ENCODE measurements at regions not wholly inside any gene's neighbourhood (a gene's known extent, or its start where the extent isn't known, plus 50 kb on each side); places are given as distances from the start of the nearest gene placed in this dataset.
"Not testable (repeated sequence)": the region's sequence is repeated elsewhere in the genome, so short reads cannot be mapped to it uniquely, and the experiment has no call there.

GRCh38 chr7:84941936-84942335 lies 244.9 kb downstream of the SEMA3D start:
- DNase-seq, result no peak

- DNase-seq, result no peak
Observed at GRCh38 chr7:84941291-84941690, 245.6 kb downstream of the SEMA3D start.

- DNase-seq, result no peak
Observed at GRCh38 chr7:84939888-84940287, 247.0 kb downstream of the SEMA3D start.

- no peak for DNase-seq
Observed at GRCh38 chr7:84939442-84939841, 247.4 kb downstream of the SEMA3D start.

- no peak for DNase-seq
Observed at GRCh38 chr7:84924353-84924752, 262.5 kb downstream of the SEMA3D start.

- DNase-seq, result no peak
Observed at GRCh38 chr7:84923348-84923747, 263.5 kb downstream of the SEMA3D start.

GRCh38 chr7:84921154-84921553 lies 265.7 kb downstream of the SEMA3D start:
- no peak for DNase-seq

- DNase-seq, result not testable (repeated sequence)
Observed at GRCh38 chr7:84916973-84917372, 269.9 kb downstream of the SEMA3D start.

- DNase-seq, result no peak
Observed at GRCh38 chr7:84916161-84916560, 270.7 kb downstream of the SEMA3D start.

- DNase-seq, result no peak
Observed at GRCh38 chr7:84914598-84914997, 272.3 kb downstream of the SEMA3D start.

GRCh38 chr7:84913731-84914130 lies 273.1 kb downstream of the SEMA3D start:
- peak in 1 of 3 donors; percentile 12 for DNase-seq

GRCh38 chr7:84912993-84913635 lies 273.7 kb downstream of the SEMA3D start:
- peak in 1 of 3 donors; percentile 12 for DNase-seq

GRCh38 chr7:84912537-84912936 lies 274.3 kb downstream of the SEMA3D start:
- DNase-seq, result no peak

- DNase-seq, result no peak
Observed at GRCh38 chr7:84912018-84912417, 274.8 kb downstream of the SEMA3D start.

GRCh38 chr7:84911077-84911476 lies 275.8 kb downstream of the SEMA3D start:
- no peak for DNase-seq

- DNase-seq, result not testable (repeated sequence)
Observed at GRCh38 chr7:84910322-84910721, 276.5 kb downstream of the SEMA3D start.

- no peak for DNase-seq
Observed at GRCh38 chr7:84908196-84908793, 278.6 kb downstream of the SEMA3D start.

GRCh38 chr7:84906889-84907288 lies 280.0 kb downstream of the SEMA3D start:
- no peak for DNase-seq

GRCh38 chr7:84904561-84904960 lies 282.3 kb downstream of the SEMA3D start:
- DNase-seq, result no peak

- DNase-seq, result no peak
Observed at GRCh38 chr7:84901366-84901765, 285.5 kb downstream of the SEMA3D start.

- DNase-seq, result no peak
Observed at GRCh38 chr7:84900215-84900614, 286.6 kb downstream of the SEMA3D start.

GRCh38 chr7:84895563-84895962 lies 291.3 kb downstream of the SEMA3D start:
- no peak for DNase-seq

- DNase-seq, result not testable (repeated sequence)
Observed at GRCh38 chr7:84883570-84883969, 303.3 kb downstream of the SEMA3D start.
